PFSK-1 (cell line): ENCODE measurements at regions not wholly inside any gene's neighbourhood (a gene's known extent, or its start where the extent isn't known, plus 50 kb on each side); places are given as distances from the start of the nearest gene placed in this dataset.

Experiments
- POLR2AphosphoS5 ChIP-seq: IDR thresholded peaks from 2 replicates; pipeline ENCODE4 v1.6.1; 2012; ENCODE audit warnings: low read depth, mild to moderate bottlenecking, control low read depth, low read length, moderate library complexity
- REST ChIP-seq, 2 experiments: IDR thresholded peaks; 2 replicates each; pipeline versions ENCODE4 v1.6.1 to v1.8.0; 2011 to 2012; ENCODE audit warnings: low read depth in 2 of 2, low read length in 2 of 2, control low read depth in 1 of 2, inconsistent platforms in 1 of 2, mild to moderate bottlenecking in 1 of 2, moderate library complexity in 1 of 2; ENCODE audit not compliant: insufficient read depth in 1 of 2
- SIN3A ChIP-seq: IDR thresholded peaks from 2 replicates; pipeline ENCODE4 v1.6.1; 2012; ENCODE audit warnings: mild to moderate bottlenecking, low read length, moderate library complexity, borderline replicate concordance; ENCODE audit not compliant: insufficient read depth

GRCh38 chr13:74184283-74184682 lies 50.1 kb upstream of the KLF12 start:
- no peak for TF ChIP-seq POLR2AphosphoS5
- TF ChIP-seq SIN3A, result no peak
- TF ChIP-seq REST (IDR thresholded peaks at IDR 0.05; ENCODE audit: insufficient read depth in 1 of 2, low read depth in 2 of 2, low read length in 2 of 2), result no peak
